ENCODE measurements at regions not wholly inside any gene's neighbourhood (a gene's known extent, or its start where the extent isn't known, plus 50 kb on each side); places are given as distances from the start of the nearest gene placed in this dataset.

DNA sequence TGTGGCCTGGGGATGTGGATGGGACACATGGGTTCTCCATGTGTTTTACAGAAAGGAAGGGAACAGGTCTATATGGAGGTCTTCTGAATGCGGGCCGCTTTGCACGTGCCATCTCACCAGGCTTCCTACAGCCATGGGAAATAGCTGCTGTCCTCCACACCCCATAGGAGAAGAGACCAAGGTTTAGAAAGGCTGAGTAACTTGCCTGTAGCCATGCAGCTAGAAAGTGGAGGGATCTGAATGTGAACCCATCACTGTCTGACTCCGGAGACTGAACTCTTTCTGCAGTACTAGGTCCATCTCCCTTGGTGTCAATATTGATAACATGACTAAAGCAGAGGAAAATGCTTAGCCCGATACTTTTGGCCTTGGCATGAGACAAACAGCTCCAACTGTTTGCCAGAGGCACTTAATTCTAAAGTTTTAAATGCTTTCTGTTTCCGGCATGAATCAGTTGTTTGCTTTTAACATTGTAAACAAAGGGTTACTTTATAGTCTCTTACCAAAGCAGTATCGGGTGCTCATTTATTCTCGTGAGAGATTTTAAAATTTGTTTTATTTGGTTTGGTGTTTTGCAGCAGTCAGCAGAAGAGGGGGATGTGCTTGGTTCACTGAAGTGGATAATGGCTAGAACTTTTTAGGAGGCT is 64.8 kb upstream of the LOXL4 start:
- POLR2A ChIA-PET (ENCODE audit: unreplicated experiment) = no interaction called here
- TF ChIP-seq EZH2 (IDR thresholded peaks at IDR 0.05; ENCODE audit: low read depth) = no peak
- TF ChIP-seq, protein P1, sequence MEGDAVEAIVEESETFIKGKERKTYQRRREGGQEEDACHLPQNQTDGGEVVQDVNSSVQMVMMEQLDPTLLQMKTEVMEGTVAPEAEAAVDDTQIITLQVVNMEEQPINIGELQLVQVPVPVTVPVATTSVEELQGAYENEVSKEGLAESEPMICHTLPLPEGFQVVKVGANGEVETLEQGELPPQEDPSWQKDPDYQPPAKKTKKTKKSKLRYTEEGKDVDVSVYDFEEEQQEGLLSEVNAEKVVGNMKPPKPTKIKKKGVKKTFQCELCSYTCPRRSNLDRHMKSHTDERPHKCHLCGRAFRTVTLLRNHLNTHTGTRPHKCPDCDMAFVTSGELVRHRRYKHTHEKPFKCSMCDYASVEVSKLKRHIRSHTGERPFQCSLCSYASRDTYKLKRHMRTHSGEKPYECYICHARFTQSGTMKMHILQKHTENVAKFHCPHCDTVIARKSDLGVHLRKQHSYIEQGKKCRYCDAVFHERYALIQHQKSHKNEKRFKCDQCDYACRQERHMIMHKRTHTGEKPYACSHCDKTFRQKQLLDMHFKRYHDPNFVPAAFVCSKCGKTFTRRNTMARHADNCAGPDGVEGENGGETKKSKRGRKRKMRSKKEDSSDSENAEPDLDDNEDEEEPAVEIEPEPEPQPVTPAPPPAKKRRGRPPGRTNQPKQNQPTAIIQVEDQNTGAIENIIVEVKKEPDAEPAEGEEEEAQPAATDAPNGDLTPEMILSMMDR (conservative IDR thresholded peaks at IDR 0.05) = no peak

DNA sequence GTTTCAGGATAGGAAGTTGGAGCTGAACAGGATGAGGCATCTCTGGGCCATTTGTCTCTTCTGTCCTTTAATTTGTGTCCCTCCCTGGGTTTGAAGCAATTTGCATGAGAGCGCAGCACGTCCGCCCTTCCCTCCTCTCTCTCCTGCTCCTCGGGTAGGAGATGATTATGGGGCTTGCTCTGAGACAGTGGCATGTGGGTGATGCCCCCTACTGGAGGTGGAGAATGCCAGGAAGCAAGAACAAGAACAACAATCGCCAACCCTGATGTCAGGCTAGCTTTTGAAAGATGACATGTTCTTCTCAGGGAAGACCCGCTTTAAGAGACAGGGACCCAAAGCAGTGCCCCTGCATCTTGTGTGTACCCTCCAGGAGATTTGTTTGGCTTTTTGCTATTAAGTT is 63.9 kb upstream of the LOXL4 start:
- no peak for TF ChIP-seq EZH2 (IDR thresholded peaks at IDR 0.05; ENCODE audit: low read depth)
- TF ChIP-seq, protein P1 (conservative IDR thresholded peaks at IDR 0.05) = peak; percentile 39; the same call in 1 of the 2 replicates
- no peaks in the 10 kb centered on the region for H4K20me1 ChIP-seq (ENCODE audit: insufficient read depth)
- no peak for DNase-seq
- ChIA-PET POLR2A (ENCODE audit: unreplicated experiment) (no interaction called here), CTCF (no interaction called here)
- H3F3A ChIP-seq (ENCODE audit: insufficient read depth, low read depth) = peaks cover 4% of the 10 kb centered on the region; the same call in 1 of the 2 replicates
- H3K27me3 ChIP-seq (ENCODE audit: insufficient read depth, low read depth) = no peaks in the 10 kb centered on the region
- no peaks in the 10 kb centered on the region for H3K9me2 ChIP-seq (ENCODE audit: insufficient read depth)
- H3K9me3 ChIP-seq (ENCODE audit: insufficient read depth, low read depth) = no peaks in the 10 kb centered on the region
- no peak overlapping the region; the same call in 1 of the 2 replicates for H3K27ac ChIP-seq
- intact Hi-C loops (cut with micrococcal nuclease; ENCODE audit: unreplicated experiment) = no loop called here
- no TSS peak for BruUV-seq (replicated peaks)
- no peak overlapping the region for H3K4me3 ChIP-seq
- H3K4me1 ChIP-seq (replicated peaks; ENCODE audit: insufficient read depth) = peaks cover 29% of the 10 kb centered on the region
- H3K36me3 ChIP-seq (ENCODE audit: low read depth) = no peaks in the 10 kb centered on the region
- no peak overlapping the region for H2AFZ ChIP-seq
- no peaks in the 10 kb centered on the region for H3K79me2 ChIP-seq (ENCODE audit: low read depth)
- no peak overlapping the region for H3K4me2 ChIP-seq

More for the DNA sequence above, 64.8 kb upstream of the LOXL4 start:
- no peaks in the 10 kb centered on the region for H3K9me2 ChIP-seq (ENCODE audit: insufficient read depth)
- no peaks in the 10 kb centered on the region for H3K27me3 ChIP-seq (ENCODE audit: insufficient read depth, low read depth)
- no peaks in the 10 kb centered on the region for H4K20me1 ChIP-seq (ENCODE audit: insufficient read depth)
- H3K9me3 ChIP-seq (ENCODE audit: insufficient read depth, low read depth) = no peaks in the 10 kb centered on the region
- H3K79me2 ChIP-seq (ENCODE audit: low read depth) = no peaks in the 10 kb centered on the region
- intact Hi-C loops (cut with micrococcal nuclease; ENCODE audit: unreplicated experiment) = no loop called here
- peak overlapping the region; percentile 25 for H3K4me2 ChIP-seq
- H3K4me1 ChIP-seq (replicated peaks; ENCODE audit: insufficient read depth) = peaks cover 25% of the 10 kb centered on the region
- BruUV-seq (replicated peaks) = no TSS peak
- no peak overlapping the region for H3K4me3 ChIP-seq
- H3F3A ChIP-seq (ENCODE audit: insufficient read depth, low read depth) = peaks cover 4% of the 10 kb centered on the region; the same call in 1 of the 2 replicates
- CTCF ChIA-PET = interaction anchor here (0.7 kb wide), 1 partner anchor 89 kb away, joined by 3 read pairs; no protein-coding TSS in a partner anchor
- no peaks in the 10 kb centered on the region for H3K36me3 ChIP-seq (ENCODE audit: low read depth)
- DNase-seq = peak in 1 of 2 experiments; percentile 85
- H2AFZ ChIP-seq = no peak overlapping the region
- H3K27ac ChIP-seq = peak overlapping the region; percentile 55

DNA sequence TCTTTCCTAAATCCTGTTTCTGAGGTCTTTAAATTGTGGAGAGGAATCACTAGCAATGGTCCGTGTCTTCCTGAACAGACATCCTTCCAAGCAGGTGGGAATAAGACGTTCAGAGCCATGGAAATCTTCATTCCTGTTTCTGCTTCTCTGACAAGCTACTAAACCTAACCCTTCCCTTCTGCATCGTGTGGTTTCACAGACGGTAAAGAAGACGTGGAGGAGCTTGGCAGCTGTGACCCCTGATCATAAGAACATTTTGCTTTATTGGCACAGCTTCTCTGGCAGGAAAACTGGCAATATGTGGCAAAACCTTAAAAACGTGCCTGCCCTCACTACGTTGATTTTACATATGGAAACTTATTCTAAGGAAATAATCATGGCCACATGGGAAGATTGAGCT is 63.0 kb upstream of the LOXL4 start:
- Histone ChIP-seq H3K36me3 (ENCODE audit: low read depth) (no peaks in the 10 kb centered on the region), H2AFZ (no peak overlapping the region), H3K79me2 (ENCODE audit: low read depth) (no peaks in the 10 kb centered on the region), H3K27me3 (ENCODE audit: insufficient read depth, low read depth) (no peaks in the 10 kb centered on the region), H3K4me1 (replicated peaks; ENCODE audit: insufficient read depth) (peaks cover 29% of the 10 kb centered on the region), H4K20me1 (ENCODE audit: insufficient read depth) (no peaks in the 10 kb centered on the region), H3K4me3 (no peak overlapping the region), H3K4me2 (no peak overlapping the region), H3K9me2 (ENCODE audit: insufficient read depth) (no peaks in the 10 kb centered on the region), H3K27ac (no peak overlapping the region), H3K9me3 (ENCODE audit: insufficient read depth, low read depth) (no peaks in the 10 kb centered on the region), H3F3A (ENCODE audit: insufficient read depth, low read depth) (peaks cover 4% of the 10 kb centered on the region; the same call in 1 of the 2 replicates)
- intact Hi-C loops (cut with micrococcal nuclease; ENCODE audit: unreplicated experiment) = no loop called here
- ChIA-PET CTCF (no interaction called here), POLR2A (ENCODE audit: unreplicated experiment) (no interaction called here)
- no peak for DNase-seq
- BruUV-seq (replicated peaks) = no TSS peak
- TF ChIP-seq, protein P1 (conservative IDR thresholded peaks at IDR 0.05) = no peak
- no peak for TF ChIP-seq EZH2 (IDR thresholded peaks at IDR 0.05; ENCODE audit: low read depth)

All from PC-9 (cell line).